ENCODE measurements at regions not wholly inside any gene's neighbourhood (a gene's known extent, or its start where the extent isn't known, plus 50 kb on each side); places are given as distances from the start of the nearest gene placed in this dataset.

DNA sequence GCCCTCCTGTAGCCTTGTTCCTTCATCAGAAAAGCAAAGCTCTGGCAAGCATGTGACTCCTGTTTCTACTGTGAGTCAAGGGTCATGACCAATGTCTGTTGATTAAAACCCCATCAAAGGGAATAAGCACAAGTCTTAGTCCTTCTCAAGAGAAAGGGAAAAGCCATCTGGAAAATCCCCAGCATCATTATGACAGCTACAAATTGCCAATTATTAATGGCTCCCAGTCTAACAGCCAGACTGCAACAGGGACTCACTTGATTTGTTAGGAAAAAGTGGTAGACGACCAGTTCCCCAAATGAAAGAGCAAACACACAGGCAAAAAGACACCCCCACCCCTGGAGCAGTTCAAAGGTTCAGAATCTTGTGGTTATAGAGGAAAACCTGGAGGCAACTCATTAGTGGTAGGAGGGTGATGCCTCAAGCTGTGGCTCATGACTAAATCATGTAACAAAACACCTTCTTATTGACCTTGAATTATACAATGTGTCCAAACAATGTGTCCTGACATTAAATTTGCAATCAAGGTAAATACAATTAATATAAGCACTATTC lies 315.7 kb downstream of the HNRNPD start:
- Mint-ChIP-seq H3K27me3 (peaks cover 5% of the 10 kb centered on the region), H3K27ac (no peak overlapping the region), H3K36me3 (ENCODE audit: insufficient read depth) (no peaks in the 10 kb centered on the region), H3K4me1 (ENCODE audit: low read depth) (no peaks in the 10 kb centered on the region), H3K9me3 (ENCODE audit: low read depth) (peaks cover 6% of the 10 kb centered on the region), H3K4me3 (ENCODE audit: low read depth) (no peak overlapping the region)
- DNase-seq (ENCODE audit: low spot score, unreplicated experiment): no peak
- TF ChIP-seq, protein P1, sequence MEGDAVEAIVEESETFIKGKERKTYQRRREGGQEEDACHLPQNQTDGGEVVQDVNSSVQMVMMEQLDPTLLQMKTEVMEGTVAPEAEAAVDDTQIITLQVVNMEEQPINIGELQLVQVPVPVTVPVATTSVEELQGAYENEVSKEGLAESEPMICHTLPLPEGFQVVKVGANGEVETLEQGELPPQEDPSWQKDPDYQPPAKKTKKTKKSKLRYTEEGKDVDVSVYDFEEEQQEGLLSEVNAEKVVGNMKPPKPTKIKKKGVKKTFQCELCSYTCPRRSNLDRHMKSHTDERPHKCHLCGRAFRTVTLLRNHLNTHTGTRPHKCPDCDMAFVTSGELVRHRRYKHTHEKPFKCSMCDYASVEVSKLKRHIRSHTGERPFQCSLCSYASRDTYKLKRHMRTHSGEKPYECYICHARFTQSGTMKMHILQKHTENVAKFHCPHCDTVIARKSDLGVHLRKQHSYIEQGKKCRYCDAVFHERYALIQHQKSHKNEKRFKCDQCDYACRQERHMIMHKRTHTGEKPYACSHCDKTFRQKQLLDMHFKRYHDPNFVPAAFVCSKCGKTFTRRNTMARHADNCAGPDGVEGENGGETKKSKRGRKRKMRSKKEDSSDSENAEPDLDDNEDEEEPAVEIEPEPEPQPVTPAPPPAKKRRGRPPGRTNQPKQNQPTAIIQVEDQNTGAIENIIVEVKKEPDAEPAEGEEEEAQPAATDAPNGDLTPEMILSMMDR (IDR thresholded peaks at IDR 0.05; ENCODE audit: unreplicated experiment): no peak

DNA sequence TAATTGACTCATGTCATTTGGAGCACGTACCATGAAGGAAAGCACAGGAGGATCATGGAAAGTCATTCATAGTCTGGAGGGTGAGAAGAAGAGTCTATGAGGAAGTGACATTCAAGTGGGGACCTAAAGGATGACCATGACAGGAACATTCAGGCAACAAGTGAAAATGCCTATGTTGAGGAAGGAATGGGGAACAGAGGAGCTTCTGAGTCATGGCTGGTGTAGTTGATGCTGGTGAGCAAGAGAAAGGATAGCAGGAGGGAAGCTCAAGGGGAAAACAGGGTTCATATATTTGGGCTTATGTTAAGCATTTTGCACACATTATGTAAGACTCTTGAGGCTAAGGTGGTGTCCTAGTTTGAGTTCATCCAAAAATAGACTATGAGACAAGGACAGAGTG lies 318.6 kb downstream of the HNRNPD start:
- Mint-ChIP-seq H3K36me3 (ENCODE audit: insufficient read depth) (no peaks in the 10 kb centered on the region), H3K4me1 (ENCODE audit: low read depth) (no peaks in the 10 kb centered on the region), H3K4me3 (ENCODE audit: low read depth) (no peak overlapping the region), H3K27ac (no peak overlapping the region), H3K27me3 (peaks cover 11% of the 10 kb centered on the region), H3K9me3 (ENCODE audit: low read depth) (peaks cover 6% of the 10 kb centered on the region)
- no peak for DNase-seq (ENCODE audit: low spot score, unreplicated experiment)
- TF ChIP-seq, protein P1 (IDR thresholded peaks at IDR 0.05; ENCODE audit: unreplicated experiment): no peak

DNA sequence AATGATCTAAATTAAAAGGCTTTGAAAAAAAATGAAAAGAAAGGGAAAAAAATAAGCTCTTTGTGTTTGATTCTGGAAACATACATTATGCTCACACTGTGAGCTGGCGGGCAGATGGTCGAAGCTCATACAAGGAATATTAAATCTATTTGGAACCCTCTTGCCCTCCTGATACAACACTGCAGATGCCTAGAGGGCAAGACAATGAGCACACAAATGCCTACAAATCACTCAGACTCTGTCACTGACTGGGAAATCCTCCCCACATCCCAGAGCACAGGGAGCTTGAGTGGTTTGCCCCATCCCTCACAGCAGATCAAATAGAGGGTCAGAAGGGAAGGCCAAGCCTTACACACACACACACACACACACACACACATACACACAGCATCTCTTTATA lies 320.4 kb downstream of the HNRNPD start:
- peaks cover 11% of the 10 kb centered on the region for H3K27me3 Mint-ChIP-seq
- H3K9me3 Mint-ChIP-seq (ENCODE audit: low read depth): peaks cover 6% of the 10 kb centered on the region
- TF ChIP-seq, protein P1 (IDR thresholded peaks at IDR 0.05; ENCODE audit: unreplicated experiment): no peak
- no peaks in the 10 kb centered on the region for H3K36me3 Mint-ChIP-seq (ENCODE audit: insufficient read depth)
- no peaks in the 10 kb centered on the region for H3K4me1 Mint-ChIP-seq (ENCODE audit: low read depth)
- H3K27ac Mint-ChIP-seq: no peak overlapping the region
- H3K4me3 Mint-ChIP-seq (ENCODE audit: low read depth): no peak overlapping the region
- DNase-seq (ENCODE audit: low spot score, unreplicated experiment): no peak

DNA sequence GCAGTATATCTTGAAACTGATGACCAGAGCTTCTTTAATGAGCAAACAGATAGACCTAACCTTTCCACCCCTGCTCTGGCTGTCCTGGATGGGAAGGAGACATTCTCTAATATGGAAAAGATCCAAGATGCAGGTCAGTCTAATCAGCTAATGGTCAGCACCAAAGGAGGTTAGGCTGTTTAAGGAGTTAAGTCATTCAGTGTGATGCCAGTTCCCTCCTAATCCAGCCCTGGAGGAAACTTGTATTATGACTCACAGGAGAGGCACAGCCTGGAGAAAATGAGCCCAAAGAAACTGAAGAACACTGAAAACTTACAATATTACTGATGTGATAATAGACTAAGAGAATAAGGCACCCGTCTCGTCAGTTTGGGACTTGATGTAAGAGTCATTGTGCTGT lies 323.0 kb downstream of the HNRNPD start:
- H3K27ac Mint-ChIP-seq: no peak overlapping the region
- no peaks in the 10 kb centered on the region for H3K36me3 Mint-ChIP-seq (ENCODE audit: insufficient read depth)
- H3K27me3 Mint-ChIP-seq: peaks cover 24% of the 10 kb centered on the region
- no peaks in the 10 kb centered on the region for H3K4me1 Mint-ChIP-seq (ENCODE audit: low read depth)
- H3K9me3 Mint-ChIP-seq (ENCODE audit: low read depth): no peaks in the 10 kb centered on the region
- H3K4me3 Mint-ChIP-seq (ENCODE audit: low read depth): no peak overlapping the region
- TF ChIP-seq, protein P1 (IDR thresholded peaks at IDR 0.05; ENCODE audit: unreplicated experiment): no peak
- DNase-seq (ENCODE audit: low spot score, unreplicated experiment): no peak

DNA sequence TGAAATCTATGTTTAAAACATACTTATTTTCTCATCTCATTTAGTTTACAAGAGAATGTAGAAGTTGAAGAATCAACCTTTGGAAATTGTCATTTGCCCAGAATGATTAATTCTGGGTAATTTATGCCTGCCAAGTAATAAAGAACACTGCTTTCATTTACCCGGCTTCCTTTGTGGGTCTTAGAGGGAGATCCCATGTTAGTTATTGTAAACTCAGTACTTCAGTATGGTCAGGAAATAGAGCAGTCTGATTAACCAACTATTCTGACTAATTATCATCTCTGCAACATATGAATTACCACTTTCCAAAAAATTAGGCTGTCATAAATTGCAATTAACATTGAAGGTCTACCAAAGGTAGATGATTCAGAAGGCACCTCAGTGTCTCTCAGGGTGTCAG lies 324.5 kb downstream of the HNRNPD start:
- H3K9me3 Mint-ChIP-seq (ENCODE audit: low read depth): no peaks in the 10 kb centered on the region
- no peaks in the 10 kb centered on the region for H3K36me3 Mint-ChIP-seq (ENCODE audit: insufficient read depth)
- no peak for DNase-seq (ENCODE audit: low spot score, unreplicated experiment)
- H3K27ac Mint-ChIP-seq: no peak overlapping the region
- TF ChIP-seq, protein P1 (IDR thresholded peaks at IDR 0.05; ENCODE audit: unreplicated experiment): no peak
- no peaks in the 10 kb centered on the region for H3K4me1 Mint-ChIP-seq (ENCODE audit: low read depth)
- no peak overlapping the region for H3K4me3 Mint-ChIP-seq (ENCODE audit: low read depth)
- H3K27me3 Mint-ChIP-seq: peaks cover 33% of the 10 kb centered on the region
